GM12878 (cell line): ENCODE measurements at regions not wholly inside any gene's neighbourhood (a gene's known extent, or its start where the extent isn't known, plus 50 kb on each side); places are given as distances from the start of the nearest gene placed in this dataset.

ENCODE experiments used
- ATAC-seq: fragments of 200-7000 bp; cut with Tn5 transposase; 3 replicates; pipeline ENCODE4 v1.9.1; 2020; ENCODE audit warnings: mild to moderate bottlenecking, moderate library complexity
- BruUV-seq: library from RNA; stranded (reverse); fragments of 400-500 nt; replicated peaks from 2 replicates; lab custom pipeline; 2021; lab: Mats Ljungman, UMichigan
- CTCF ChIA-PET: fragments of 300-600 bp; sonication (Branson Sonifier 250); formaldehyde crosslinking; extraction: SDS; loops from one replicate; lab custom pipeline; 2021; ENCODE audit warnings: inconsistent platforms; lab: Yijun Ruan, JAX
- POLR2A ChIA-PET: fragments of 350-600 bp; formaldehyde crosslinking; extraction: SDS; loops from one replicate; lab custom pipeline; 2021; ENCODE audit warnings: inconsistent platforms; lab: Charles Lee
- RAD21 ChIA-PET: fragments of 300-600 bp; sonication (Branson Sonifier 250); formaldehyde crosslinking; loops from one replicate; lab custom pipeline; 2023; ENCODE audit warnings: antibody characterized with exemption; ENCODE audit not compliant: unreplicated experiment; lab: Charles Lee
- SMC1A ChIA-PET: fragments of 300-600 bp; sonication (Branson Sonifier 250); formaldehyde crosslinking; loops from one replicate; lab custom pipeline; 2023; ENCODE audit not compliant: unreplicated experiment, uncharacterized antibody; lab: Charles Lee
- DNase-seq: peaks from one replicate; pipeline ENCODE4 v3.0.0-alpha.2; 2011; ENCODE audit warnings: low read depth, low spot score
- FAIRE-seq: peaks from 3 replicates; lab custom pipeline; 2011; peaks lifted over from hg19 to GRCh38; lab: Jason Lieb, UNC
- H2AFZ ChIP-seq: 2 replicates; pipeline ENCODE4 v1.6.0; 2011; ENCODE audit warnings: low read depth, low read length, control low read depth; ENCODE audit not compliant: control insufficient read depth
- H3K27ac ChIP-seq: 2 replicates; pipeline ENCODE4 v1.5.1; 2011; ENCODE audit warnings: control low read depth; ENCODE audit not compliant: control insufficient read depth, insufficient read depth
- H3K27me3 ChIP-seq, 2 experiments: replicated peaks in 1 of 2; 2 replicates each; pipeline versions ENCODE4 v1.6.0 to v1.6.1; 2011; ENCODE audit warnings: low read length in 1 of 2; ENCODE audit not compliant: control insufficient read depth in 2 of 2, insufficient read depth in 2 of 2
- H3K36me3 ChIP-seq, 2 experiments: 2 replicates each; pipeline ENCODE4 v1.5.1; 2011; ENCODE audit warnings: low read length in 1 of 2; ENCODE audit not compliant: control insufficient read depth in 2 of 2, insufficient read depth in 2 of 2
- H3K4me1 ChIP-seq: 2 replicates; pipeline ENCODE4 v1.6.1; 2011; ENCODE audit warnings: mild to moderate bottlenecking, low read length, moderate library complexity, mixed read lengths; ENCODE audit not compliant: control insufficient read depth, insufficient read depth
- H3K4me2 ChIP-seq: 2 replicates; pipeline ENCODE4 v1.6.0; 2011; ENCODE audit warnings: control low read depth; ENCODE audit not compliant: control insufficient read depth, insufficient read depth
- H3K4me3 ChIP-seq: fragments of 200-600 bp; sonication (generic); 2 replicates; pipeline ENCODE4 v1.5.1; 2016
- H3K79me2 ChIP-seq: 2 replicates; pipeline ENCODE4 v1.6.0; 2011; ENCODE audit warnings: low read length; ENCODE audit not compliant: control insufficient read depth, insufficient read depth
- H3K9ac ChIP-seq: 2 replicates; pipeline ENCODE4 v1.8.0; 2011; ENCODE audit warnings: low read length, control low read depth, mixed read lengths; ENCODE audit not compliant: control insufficient read depth, insufficient read depth
- H3K9me3 ChIP-seq: replicated peaks from 3 replicates; pipeline ENCODE4 v1.5.1; 2011; ENCODE audit warnings: mild to moderate bottlenecking, low read length; ENCODE audit not compliant: control insufficient read depth, insufficient read depth
- H4K20me1 ChIP-seq: 2 replicates; pipeline ENCODE4 v1.6.0; 2011; ENCODE audit not compliant: control insufficient read depth, insufficient read depth
- ESRRA ChIP-seq: IDR thresholded peaks from 2 replicates; pipeline ENCODE4 v1.6.1; 2012; ENCODE audit warnings: mild to moderate bottlenecking, low read length, improper control_type of control experiment
- JUND ChIP-seq: IDR thresholded peaks from 2 replicates; pipeline ENCODE4 v1.6.1; 2012; ENCODE audit warnings: low read depth, mild to moderate bottlenecking, low read length, improper control_type of control experiment, moderate library complexity
- POLR2A ChIP-seq: IDR thresholded peaks from 2 replicates; pipeline ENCODE4 v1.6.1; 2011; ENCODE audit warnings: low read depth, mild to moderate bottlenecking, low read length
- TCF12 ChIP-seq: IDR thresholded peaks from 2 replicates; pipeline ENCODE4 v1.6.1; 2011; ENCODE audit warnings: low read depth, mild to moderate bottlenecking, low read length
- WGBS: methylation state at CpG from one replicate; pipeline ENCODE4 v1.1.6; 2016; ENCODE audit warnings: low lambda C conversion rate; ENCODE audit not compliant: insufficient replicate concordance, insufficient coverage; ENCODE audit errors: missing lambda C conversion rate; 5-methylcytosine and 5-hydroxymethylcytosine counted together
- in situ Hi-C: fragments of 300-500 bp; cut with MboI; formaldehyde crosslinking; loops from 9 replicates; pipeline ENCODE4 v1.14.3; 2018; ENCODE audit warnings: mixed read lengths
- intact Hi-C: fragments of 100-400 bp; cut with micrococcal nuclease; formaldehyde crosslinking; loops from one replicate; pipeline ENCODE4 v1.14.2; 2022; ENCODE audit not compliant: unreplicated experiment
- TF ChIP-seq, protein P1 (sequence below): fragments of 450-650 bp; IDR thresholded peaks from 2 replicates; pipeline ENCODE4 v1.6.1; 2017; ENCODE audit warnings: mild to moderate bottlenecking, moderate library complexity
- TF ChIP-seq, protein P2 (sequence below): fragments of 450-650 bp; IDR thresholded peaks from 2 replicates; pipeline ENCODE4 v1.6.1; 2016; ENCODE audit warnings: mild to moderate bottlenecking

DNA sequence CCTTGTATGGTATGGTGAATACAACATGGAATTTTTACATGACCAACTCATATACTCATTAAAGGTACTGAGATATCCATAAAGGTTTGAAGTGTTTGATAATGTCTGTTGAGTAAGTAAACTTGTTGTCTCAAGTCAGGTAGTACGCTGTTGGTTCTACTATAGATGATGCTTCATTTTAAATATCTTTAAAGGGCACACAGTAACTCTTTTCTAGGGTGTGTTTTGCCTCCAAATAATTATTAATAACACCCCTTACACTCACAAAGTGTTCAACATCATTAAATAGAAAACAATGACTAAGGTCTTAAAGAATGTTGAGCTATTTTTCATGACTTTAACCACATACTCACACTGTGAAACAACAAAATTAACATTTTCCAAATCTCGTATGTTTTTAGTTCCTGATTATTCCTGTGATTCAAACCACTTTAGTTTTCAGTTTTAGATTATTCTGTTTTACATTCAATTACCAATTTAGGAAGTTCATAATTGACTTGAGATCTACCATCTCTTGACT lies 220.0 kb upstream of the NANOGP8 start (continued):
- TF ChIP-seq, protein P1, sequence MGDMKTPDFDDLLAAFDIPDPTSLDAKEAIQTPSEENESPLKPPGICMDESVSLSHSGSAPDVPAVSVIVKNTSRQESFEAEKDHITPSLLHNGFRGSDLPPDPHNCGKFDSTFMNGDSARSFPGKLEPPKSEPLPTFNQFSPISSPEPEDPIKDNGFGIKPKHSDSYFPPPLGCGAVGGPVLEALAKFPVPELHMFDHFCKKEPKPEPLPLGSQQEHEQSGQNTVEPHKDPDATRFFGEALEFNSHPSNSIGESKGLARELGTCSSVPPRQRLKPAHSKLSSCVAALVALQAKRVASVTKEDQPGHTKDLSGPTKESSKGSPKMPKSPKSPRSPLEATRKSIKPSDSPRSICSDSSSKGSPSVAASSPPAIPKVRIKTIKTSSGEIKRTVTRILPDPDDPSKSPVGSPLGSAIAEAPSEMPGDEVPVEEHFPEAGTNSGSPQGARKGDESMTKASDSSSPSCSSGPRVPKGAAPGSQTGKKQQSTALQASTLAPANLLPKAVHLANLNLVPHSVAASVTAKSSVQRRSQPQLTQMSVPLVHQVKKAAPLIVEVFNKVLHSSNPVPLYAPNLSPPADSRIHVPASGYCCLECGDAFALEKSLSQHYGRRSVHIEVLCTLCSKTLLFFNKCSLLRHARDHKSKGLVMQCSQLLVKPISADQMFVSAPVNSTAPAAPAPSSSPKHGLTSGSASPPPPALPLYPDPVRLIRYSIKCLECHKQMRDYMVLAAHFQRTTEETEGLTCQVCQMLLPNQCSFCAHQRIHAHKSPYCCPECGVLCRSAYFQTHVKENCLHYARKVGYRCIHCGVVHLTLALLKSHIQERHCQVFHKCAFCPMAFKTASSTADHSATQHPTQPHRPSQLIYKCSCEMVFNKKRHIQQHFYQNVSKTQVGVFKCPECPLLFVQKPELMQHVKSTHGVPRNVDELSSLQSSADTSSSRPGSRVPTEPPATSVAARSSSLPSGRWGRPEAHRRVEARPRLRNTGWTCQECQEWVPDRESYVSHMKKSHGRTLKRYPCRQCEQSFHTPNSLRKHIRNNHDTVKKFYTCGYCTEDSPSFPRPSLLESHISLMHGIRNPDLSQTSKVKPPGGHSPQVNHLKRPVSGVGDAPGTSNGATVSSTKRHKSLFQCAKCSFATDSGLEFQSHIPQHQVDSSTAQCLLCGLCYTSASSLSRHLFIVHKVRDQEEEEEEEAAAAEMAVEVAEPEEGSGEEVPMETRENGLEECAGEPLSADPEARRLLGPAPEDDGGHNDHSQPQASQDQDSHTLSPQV, result no peak
- TF ChIP-seq, all 136 proteins: peak for 0

DNA sequence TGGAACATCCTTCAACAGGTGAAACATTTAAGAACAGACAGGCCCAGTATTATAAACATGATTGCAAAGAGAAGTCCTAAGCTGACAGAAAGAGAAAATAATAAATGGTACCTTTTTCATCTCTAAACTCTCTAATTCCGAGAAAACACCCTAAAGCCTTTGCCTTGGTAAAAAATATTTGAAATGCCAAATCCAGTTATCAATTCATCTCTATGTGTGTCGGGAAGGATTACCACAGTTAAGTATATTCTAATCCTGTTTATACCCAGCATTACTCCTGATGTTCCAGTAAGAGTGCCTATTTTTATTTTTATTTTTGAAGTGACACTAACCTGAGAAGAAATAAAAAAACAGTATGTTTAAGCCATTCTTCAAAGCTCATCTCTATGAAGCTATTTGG lies 219.3 kb upstream of the NANOGP8 start:
- WGBS, result 56% methylated on average over 2 of the region's 2 CpGs
- no peak for DNase-seq
- H3K27me3 ChIP-seq, result no peaks in the 10 kb centered on the region
- RAD21 ChIA-PET, result no interaction called here
- FAIRE-seq, result no peak
- no peak overlapping the region for H3K4me2 ChIP-seq
- H3K4me1 ChIP-seq, result peaks cover 4% of the 10 kb centered on the region
- no peak overlapping the region for H2AFZ ChIP-seq
- no peak for ATAC-seq
- no peaks in the 10 kb centered on the region for H3K36me3 ChIP-seq
- BruUV-seq, result no TSS peak
- POLR2A ChIA-PET, result no interaction called here
- no peaks in the 10 kb centered on the region for H3K79me2 ChIP-seq
- intact Hi-C loops, result no loop called here
- no peak overlapping the region for H3K9ac ChIP-seq
- no peak for TF ChIP-seq ESRRA
- TF ChIP-seq, protein P2, sequence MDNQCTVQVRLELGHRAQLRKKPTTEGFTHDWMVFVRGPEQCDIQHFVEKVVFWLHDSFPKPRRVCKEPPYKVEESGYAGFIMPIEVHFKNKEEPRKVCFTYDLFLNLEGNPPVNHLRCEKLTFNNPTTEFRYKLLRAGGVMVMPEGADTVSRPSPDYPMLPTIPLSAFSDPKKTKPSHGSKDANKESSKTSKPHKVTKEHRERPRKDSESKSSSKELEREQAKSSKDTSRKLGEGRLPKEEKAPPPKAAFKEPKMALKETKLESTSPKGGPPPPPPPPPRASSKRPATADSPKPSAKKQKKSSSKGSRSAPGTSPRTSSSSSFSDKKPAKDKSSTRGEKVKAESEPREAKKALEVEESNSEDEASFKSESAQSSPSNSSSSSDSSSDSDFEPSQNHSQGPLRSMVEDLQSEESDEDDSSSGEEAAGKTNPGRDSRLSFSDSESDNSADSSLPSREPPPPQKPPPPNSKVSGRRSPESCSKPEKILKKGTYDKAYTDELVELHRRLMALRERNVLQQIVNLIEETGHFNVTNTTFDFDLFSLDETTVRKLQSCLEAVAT, result no peak
- no peak for TF ChIP-seq JUND
- TF ChIP-seq POLR2A, result no peak
- no peak for TF ChIP-seq TCF12
- TF ChIP-seq, all 136 proteins: peak for 0
- ChIA-PET CTCF (interaction anchor here (0.5 to 2.7 kb wide), 3 partner anchors 16 to 292 kb away, joined by 3 to 13 read pairs (median 6); no protein-coding TSS in a partner anchor), SMC1A (interaction anchor here (0.6 kb wide), 1 partner anchor 185 kb away, joined by 3 read pairs; no protein-coding TSS in a partner anchor)
- in situ Hi-C loops, result no loop called here
- Histone ChIP-seq H3K27ac (no peak overlapping the region), H4K20me1 (no peaks in the 10 kb centered on the region), H3K9me3 (no peaks in the 10 kb centered on the region), H3K4me3 (no peak overlapping the region)
